ENCODE measurements at regions not wholly inside any gene's neighbourhood (a gene's known extent, or its start where the extent isn't known, plus 50 kb on each side); places are given as distances from the start of the nearest gene placed in this dataset.

GRCh38 chr12:59407799-59408198 is 188.0 kb upstream of the SLC16A7 start:
- DNase-seq (ENCODE audit: low read depth, low spot score) (no peak), ATAC-seq (no peak)
- POLR2A ChIA-PET = no interaction called here
- H3K27ac ChIP-seq (ENCODE audit: low read length) = no peak overlapping the region
- H3K4me3 ChIP-seq (ENCODE audit: low read depth in 2 of 2, low read length in 2 of 2) = no peak overlapping the region
- no peaks in the 10 kb centered on the region for H3K9me3 ChIP-seq (ENCODE audit: control insufficient read depth, insufficient read depth, low read depth, low read length)
- H3K27me3 ChIP-seq (ENCODE audit: control insufficient read depth, insufficient read depth, low read length) = no peaks in the 10 kb centered on the region
- intact Hi-C loops (cut with micrococcal nuclease; ENCODE audit: unreplicated experiment) = loop anchor here (10.0 kb wide), 1 partner anchor 1087 kb away; no protein-coding TSS in a partner anchor
- TF ChIP-seq CTCF (IDR thresholded peaks at IDR 0.05) (no peak), TCF7L2 (IDR thresholded peaks at IDR 0.05; ENCODE audit: low read depth, low read length) (no peak), REST (IDR thresholded peaks at IDR 0.05; ENCODE audit: insufficient read depth in 1 of 2, low read depth in 2 of 2, low read length in 1 of 2) (no peak), SIN3A (IDR thresholded peaks at IDR 0.05; ENCODE audit: borderline replicate concordance, insufficient read depth, low read depth, low read length) (no peak), POLR2AphosphoS5 (IDR thresholded peaks at IDR 0.05; ENCODE audit: low read depth, low read length) (no peak)
- CTCF ChIA-PET = no interaction called here
- BruUV-seq (replicated peaks) = no TSS peak
- H3K4me1 ChIP-seq (ENCODE audit: control insufficient read depth, insufficient read depth, low read length) = no peaks in the 10 kb centered on the region
- H3K36me3 ChIP-seq (ENCODE audit: control insufficient read depth, insufficient read depth, low read length) = no peaks in the 10 kb centered on the region
- in situ Hi-C loops (cut with HindIII; ENCODE audit: low pct_unique_long_range_greater_than_20kb, low sequenced_read_pairs) = no loop called here

GRCh38 chr12:59405992-59406391 is 189.8 kb upstream of the SLC16A7 start:
- no peaks in the 10 kb centered on the region for H3K4me1 ChIP-seq (ENCODE audit: control insufficient read depth, insufficient read depth, low read length)
- ATAC-seq (no peak), DNase-seq (ENCODE audit: low read depth, low spot score) (no peak)
- CTCF ChIA-PET = interaction anchor here (0.6 kb wide), 1 partner anchor 85 kb away, joined by 3 read pairs; no protein-coding TSS in a partner anchor
- TF ChIP-seq POLR2AphosphoS5 (IDR thresholded peaks at IDR 0.05; ENCODE audit: low read depth, low read length) (no peak), REST (IDR thresholded peaks at IDR 0.05; ENCODE audit: insufficient read depth in 1 of 2, low read depth in 2 of 2, low read length in 1 of 2) (no peak), CTCF (IDR thresholded peaks at IDR 0.05) (no peak), SIN3A (IDR thresholded peaks at IDR 0.05; ENCODE audit: borderline replicate concordance, insufficient read depth, low read depth, low read length) (no peak), TCF7L2 (IDR thresholded peaks at IDR 0.05; ENCODE audit: low read depth, low read length) (no peak)
- no peak overlapping the region for H3K27ac ChIP-seq (ENCODE audit: low read length)
- in situ Hi-C loops (cut with HindIII; ENCODE audit: low pct_unique_long_range_greater_than_20kb, low sequenced_read_pairs) = no loop called here
- no peaks in the 10 kb centered on the region for H3K9me3 ChIP-seq (ENCODE audit: control insufficient read depth, insufficient read depth, low read depth, low read length)
- no peaks in the 10 kb centered on the region for H3K36me3 ChIP-seq (ENCODE audit: control insufficient read depth, insufficient read depth, low read length)
- H3K27me3 ChIP-seq (ENCODE audit: control insufficient read depth, insufficient read depth, low read length) = no peaks in the 10 kb centered on the region
- intact Hi-C loops (cut with micrococcal nuclease; ENCODE audit: unreplicated experiment) = loop anchor here (10.0 kb wide), 1 partner anchor 1089 kb away; no protein-coding TSS in a partner anchor
- BruUV-seq (replicated peaks) = no TSS peak
- POLR2A ChIA-PET = no interaction called here
- no peak overlapping the region for H3K4me3 ChIP-seq (ENCODE audit: low read depth in 2 of 2, low read length in 2 of 2)
